OCI-LY7 (cell line): ENCODE measurements at regions not wholly inside any gene's neighbourhood (a gene's known extent, or its start where the extent isn't known, plus 50 kb on each side); places are given as distances from the start of the nearest gene placed in this dataset.

Experiments
- BruUV-seq: library from RNA; stranded (reverse); fragments of 400-500 nt; replicated peaks from 2 replicates; lab custom pipeline; 2021; lab: Mats Ljungman, UMichigan
- CTCF ChIA-PET: fragments of 300-600 bp; sonication (Branson Sonifier 250); formaldehyde crosslinking; loops from one replicate; lab custom pipeline; 2022; ENCODE audit warnings: antibody characterized with exemption; ENCODE audit not compliant: unreplicated experiment; lab: Charles Lee
- POLR2A ChIA-PET: fragments of 300-600 bp; sonication (Branson Sonifier 250); formaldehyde crosslinking; loops from one replicate; lab custom pipeline; 2022; ENCODE audit warnings: antibody characterized with exemption; lab: Charles Lee
- DNase-seq: peaks from one replicate; pipeline ENCODE4 v3.0.0-alpha.2; 2015; ENCODE audit warnings: low spot score
- H2AFZ ChIP-seq: fragments of 200-600 bp; sonication (generic), shearing (Covaris generic); 2 replicates; pipeline ENCODE4 v1.6.1; 2014; ENCODE audit warnings: mild to moderate bottlenecking, antibody characterized with exemption, low read length, moderate library complexity
- H3K27ac ChIP-seq: fragments of 200-600 bp; sonication (generic); 2 replicates; pipeline ENCODE4 v1.5.1; 2014; ENCODE audit warnings: mixed run types, low read depth, mild to moderate bottlenecking, moderate library complexity, low read length, inconsistent platforms; ENCODE audit not compliant: poor library complexity, severe bottlenecking
- H3K36me3 ChIP-seq: fragments of 200-600 bp; sonication (generic); 2 replicates; pipeline ENCODE4 v1.6.1; 2014; ENCODE audit warnings: mild to moderate bottlenecking, antibody characterized with exemption, low read length, moderate library complexity, mixed read lengths; ENCODE audit not compliant: insufficient read depth
- H3K4me1 ChIP-seq: fragments of 200-600 bp; sonication (generic); 2 replicates; pipeline ENCODE4 v1.5.1; 2014; ENCODE audit warnings: mild to moderate bottlenecking, low read length; ENCODE audit not compliant: insufficient read depth, poor library complexity, severe bottlenecking
- H3K4me2 ChIP-seq: fragments of 200-600 bp; sonication (generic); 2 replicates; pipeline ENCODE4 v1.6.1; 2014; ENCODE audit warnings: mild to moderate bottlenecking, low read length
- H3K4me3 ChIP-seq: fragments of 200-600 bp; sonication (generic); 2 replicates; pipeline ENCODE4 v1.5.1; 2014; ENCODE audit warnings: mild to moderate bottlenecking, low read depth, low read length; ENCODE audit not compliant: poor library complexity, severe bottlenecking
- H3K79me2 ChIP-seq: fragments of 200-600 bp; sonication (generic); 2 replicates; pipeline ENCODE4 v1.6.1; 2016; ENCODE audit warnings: low read depth, mild to moderate bottlenecking, low read length, moderate library complexity, mixed read lengths; ENCODE audit not compliant: insufficient read depth
- H3K9me2 ChIP-seq: fragments of 200-600 bp; sonication (generic); 2 replicates; pipeline ENCODE4 v1.6.1; 2016; ENCODE audit warnings: mild to moderate bottlenecking, low read length, mixed read lengths; ENCODE audit not compliant: insufficient read depth
- H3K9me3 ChIP-seq: fragments of 200-600 bp; sonication (generic); 2 replicates; pipeline ENCODE4 v1.6.1; 2014; ENCODE audit warnings: mild to moderate bottlenecking, mixed run types, low read length, mixed read lengths
- H4K20me1 ChIP-seq: fragments of 200-600 bp; sonication (generic); 2 replicates; pipeline ENCODE4 v1.6.1; 2014; ENCODE audit warnings: mild to moderate bottlenecking, antibody characterized with exemption, low read length, moderate library complexity, mixed read lengths; ENCODE audit not compliant: insufficient read depth
- CTCF ChIP-seq: fragments of 200-600 bp; sonication (generic); conservative IDR thresholded peaks from 2 replicates; pipeline ENCODE4 v1.5.1; 2014; ENCODE audit warnings: mild to moderate bottlenecking, antibody characterized with exemption, low read length, moderate library complexity, mixed read lengths
- EZH2phosphoT487 ChIP-seq: fragments of 200-600 bp; sonication (generic); IDR thresholded peaks from 2 replicates; pipeline ENCODE4 v1.6.1; 2018; ENCODE audit warnings: low read depth, borderline replicate concordance, mild to moderate bottlenecking, mixed run types, antibody characterized with exemption, low read length, moderate library complexity, mixed read lengths
- intact Hi-C: fragments of 100-400 bp; cut with micrococcal nuclease; formaldehyde crosslinking; loops from one replicate; pipeline ENCODE4 v1.10.0; 2022; ENCODE audit not compliant: unreplicated experiment

GRCh38 chr10:4662576-4663161, 163.3 kb upstream of the AKR1E2 start:
- Histone ChIP-seq H3K36me3 (no peaks in the 10 kb centered on the region), H3K9me2 (no peaks in the 10 kb centered on the region), H4K20me1 (no peaks in the 10 kb centered on the region), H3K4me3 (no peak overlapping the region), H3K79me2 (no peaks in the 10 kb centered on the region), H3K4me1 (no peaks in the 10 kb centered on the region), H3K27ac (no peak overlapping the region), H3K4me2 (no peak overlapping the region), H3K9me3 (no peaks in the 10 kb centered on the region), H2AFZ (no peak overlapping the region)
- DNase-seq, result no peak
- TF ChIP-seq EZH2phosphoT487, result no peak
- no peak for TF ChIP-seq CTCF
- intact Hi-C loops, result no loop called here
- ChIA-PET POLR2A (interaction anchor here (0.7 kb wide), 1 partner anchor 1171 kb away, joined by 3 read pairs; no protein-coding TSS in a partner anchor), CTCF (no interaction called here)
- no TSS peak for BruUV-seq

GRCh38 chr10:4661511-4662255, 164.3 kb upstream of the AKR1E2 start:
- TF ChIP-seq EZH2phosphoT487 (no peak), CTCF (no peak)
- no peak overlapping the region for H2AFZ ChIP-seq
- H3K4me2 ChIP-seq, result no peak overlapping the region
- H3K27ac ChIP-seq, result no peak overlapping the region
- intact Hi-C loops, result no loop called here
- H3K4me3 ChIP-seq, result no peak overlapping the region
- no peaks in the 10 kb centered on the region for H3K79me2 ChIP-seq
- no peaks in the 10 kb centered on the region for H3K4me1 ChIP-seq
- DNase-seq, result no peak
- ChIA-PET POLR2A (no interaction called here), CTCF (no interaction called here)
- H4K20me1 ChIP-seq, result no peaks in the 10 kb centered on the region
- no peaks in the 10 kb centered on the region for H3K9me2 ChIP-seq
- H3K36me3 ChIP-seq, result no peaks in the 10 kb centered on the region
- no peaks in the 10 kb centered on the region for H3K9me3 ChIP-seq
- BruUV-seq, result no TSS peak

GRCh38 chr10:4658777-4659176, 167.2 kb upstream of the AKR1E2 start:
- BruUV-seq, result no TSS peak
- Histone ChIP-seq H3K36me3 (no peaks in the 10 kb centered on the region), H3K9me3 (no peaks in the 10 kb centered on the region), H3K27ac (no peak overlapping the region), H3K4me1 (no peaks in the 10 kb centered on the region), H2AFZ (no peak overlapping the region), H3K4me2 (no peak overlapping the region), H3K9me2 (no peaks in the 10 kb centered on the region), H4K20me1 (no peaks in the 10 kb centered on the region), H3K79me2 (no peaks in the 10 kb centered on the region), H3K4me3 (no peak overlapping the region)
- ChIA-PET POLR2A (interaction anchor here (0.7 kb wide), 2 partner anchors 12 to 1479 kb away, joined by 3 to 8 read pairs; no protein-coding TSS in a partner anchor), CTCF (no interaction called here)
- TF ChIP-seq CTCF (no peak), EZH2phosphoT487 (no peak)
- DNase-seq, result no peak
- intact Hi-C loops, result no loop called here
